GM23248 (cell line): ENCODE measurements at regions not wholly inside any gene's neighbourhood (a gene's known extent, or its start where the extent isn't known, plus 50 kb on each side); places are given as distances from the start of the nearest gene placed in this dataset.
"Not testable (repeated sequence)": the region's sequence is repeated elsewhere in the genome, so short reads cannot be mapped to it uniquely, and the experiment has no call there.

Experiments
- EZH2 ChIP-seq: fragments of 200-600 bp; sonication (generic); IDR thresholded peaks from 2 replicates; pipeline ENCODE4 v1.6.1; 2018; ENCODE audit warnings: antibody characterized with exemption, mild to moderate bottlenecking; ENCODE audit not compliant: insufficient read depth, poor library complexity, severe bottlenecking
- EZH2phosphoT487 ChIP-seq: fragments of 200-600 bp; sonication (generic); IDR thresholded peaks from 2 replicates; pipeline ENCODE4 v1.6.1; 2018; ENCODE audit warnings: antibody characterized with exemption, moderate library complexity, mild to moderate bottlenecking, low read depth; ENCODE audit not compliant: insufficient read depth

- not testable (repeated sequence) for TF ChIP-seq EZH2, EZH2phosphoT487
Observed at GRCh38 chr5:99143283-99143795, 214.5 kb upstream of the CHD1 start.
